Left lung (tissue), 4 donors: ENCODE measurements at regions not wholly inside any gene's neighbourhood (a gene's known extent, or its start where the extent isn't known, plus 50 kb on each side); places are given as distances from the start of the nearest gene placed in this dataset.

ENCODE experiments used
- ATAC-seq: fragments of 200-7000 bp; cut with Tn5 transposase; one replicate; pipeline ENCODE4 v1.9.1; 2020; ENCODE audit warnings: moderate library complexity
- DNase-seq, 4 donors: peaks; one replicate each; pipeline ENCODE4 v3.0.0-alpha.2; 2013 to 2020
- H3K27ac ChIP-seq, 2 donors: fragments of 200-600 bp; sonication (generic) in 1 of 2; one replicate each; pipeline versions ENCODE4 v1.5.0 to v1.8.0; 2020 to 2021
- H3K27me3 ChIP-seq, 2 donors: fragments of 200-600 bp; sonication (generic) in 1 of 2; one replicate each; pipeline versions ENCODE4 v1.5.0 to v1.8.0; 2020 to 2021
- H3K36me3 ChIP-seq, 2 donors: fragments of 200-600 bp; sonication (generic) in 1 of 2; one replicate each; pipeline versions ENCODE4 v1.5.0 to v1.8.0; 2020 to 2021
- H3K4me1 ChIP-seq, 2 donors: fragments of 200-600 bp; one replicate each; pipeline ENCODE4 v1.8.0; 2021
- H3K4me3 ChIP-seq, 2 donors: fragments of 200-600 bp; sonication (generic) in 1 of 2; one replicate each; pipeline versions ENCODE4 v1.5.0 to v1.8.0; 2020 to 2021; ENCODE audit warnings: mild to moderate bottlenecking in 1 of 2
- H3K9me3 ChIP-seq, 2 donors: fragments of 200-600 bp; sonication (generic) in 1 of 2; one replicate each; pipeline versions ENCODE4 v1.5.0 to v1.8.0; 2020 to 2021
- CTCF ChIP-seq, 2 donors: fragments of 200-600 bp; sonication (generic) in 1 of 2; IDR thresholded peaks; one replicate each; pipeline versions ENCODE4 v1.5.0 to v1.8.0; 2021; ENCODE audit warnings: antibody characterized with exemption in 2 of 2
- intact Hi-C, 2 donors: fragments of 100-400 bp; cut with DNase I; formaldehyde crosslinking; loops; one replicate each; pipeline versions ENCODE4 v1.11.2 to v1.14.2; 2022
- donor health status: DM: no; HTN: yes; CAD: no.
- donor health status: DM: no; HTN: no; CAD: no.

DNA sequence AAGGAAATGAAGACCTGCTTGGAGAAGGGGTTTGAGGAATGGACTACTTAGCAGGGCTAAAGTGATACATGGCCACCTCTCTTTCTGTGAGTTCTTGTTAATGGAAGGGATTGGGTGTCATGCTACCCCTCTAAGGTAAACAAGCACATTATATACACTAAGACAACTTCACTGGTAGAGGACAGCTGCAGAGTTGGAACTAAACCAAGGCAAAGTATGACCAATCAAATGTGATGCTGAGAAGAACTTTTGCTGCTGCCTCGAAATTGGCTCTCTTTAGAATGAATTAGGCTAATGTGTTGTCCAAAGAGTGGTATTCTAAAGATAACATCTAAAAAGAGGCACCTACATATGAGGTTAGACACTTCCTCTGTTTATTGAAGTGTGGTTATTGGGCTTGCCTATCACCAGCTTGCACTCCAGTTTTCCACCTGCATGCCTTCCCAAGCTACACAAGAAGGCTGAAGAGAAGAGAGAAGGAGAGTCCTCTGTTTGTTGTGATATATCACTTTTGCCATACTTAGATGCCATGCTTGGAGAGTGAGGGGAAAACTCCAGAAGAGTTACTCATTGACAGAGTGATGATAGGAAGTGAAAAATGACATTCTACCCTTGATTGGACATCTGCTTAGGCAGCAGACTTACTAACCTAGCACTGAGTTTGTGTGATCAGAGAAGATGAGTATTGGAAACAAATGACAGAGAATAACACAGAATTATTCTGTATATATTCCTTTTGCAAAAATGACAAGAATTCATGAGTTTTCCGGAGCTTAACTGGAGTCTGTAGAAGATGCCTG lies 536.1 kb downstream of the ZNF608 start:
- no peak overlapping the region for H3K4me3 ChIP-seq
- peaks cover 0 to 9% of the 10 kb centered on the region in 2 donors for H3K9me3 ChIP-seq
- no peak for TF ChIP-seq CTCF (IDR thresholded peaks at IDR 0.05)
- intact Hi-C loops: no loop called here
- H3K27me3 ChIP-seq: no peaks in the 10 kb centered on the region
- no peak overlapping the region for H3K27ac ChIP-seq
- ATAC-seq: no peak
- H3K36me3 ChIP-seq: no peaks in the 10 kb centered on the region
- H3K4me1 ChIP-seq: no peaks in the 10 kb centered on the region
- DNase-seq: no peak

- no peak for TF ChIP-seq CTCF (IDR thresholded peaks at IDR 0.05)
- ATAC-seq: no peak
- Histone ChIP-seq H3K27ac (no peak overlapping the region), H3K4me1 (no peaks in the 10 kb centered on the region), H3K4me3 (no peak overlapping the region), H3K27me3 (no peaks in the 10 kb centered on the region), H3K9me3 (peaks cover 0 to 22% of the 10 kb centered on the region in 2 donors), H3K36me3 (no peaks in the 10 kb centered on the region)
- intact Hi-C loops: no loop called here
- no peak for DNase-seq
Observed at GRCh38 chr5:124207118-124207517, 539.3 kb downstream of the ZNF608 start.

- intact Hi-C loops: no loop called here
- H3K27ac ChIP-seq: no peak overlapping the region
Observed at GRCh38 chr5:124206540-124206939, 539.9 kb downstream of the ZNF608 start.

GRCh38 chr5:124203303-124203702 lies 543.1 kb downstream of the ZNF608 start:
- Histone ChIP-seq H3K27ac (no peak overlapping the region), H3K4me1 (no peaks in the 10 kb centered on the region), H3K27me3 (no peaks in the 10 kb centered on the region), H3K4me3 (no peak overlapping the region), H3K9me3 (peaks cover 0 to 22% of the 10 kb centered on the region in 2 donors), H3K36me3 (no peaks in the 10 kb centered on the region)
- ATAC-seq: no peak
- no peak for TF ChIP-seq CTCF (IDR thresholded peaks at IDR 0.05)
- intact Hi-C loops: no loop called here
- DNase-seq: no peak

More at GRCh38 chr5:124206540-124206939, 539.9 kb downstream of the ZNF608 start:
- Histone ChIP-seq H3K4me3 (no peak overlapping the region), H3K36me3 (no peaks in the 10 kb centered on the region), H3K27me3 (no peaks in the 10 kb centered on the region), H3K4me1 (no peaks in the 10 kb centered on the region), H3K9me3 (peaks cover 0 to 22% of the 10 kb centered on the region in 2 donors)
- TF ChIP-seq CTCF (IDR thresholded peaks at IDR 0.05): no peak
- DNase-seq: no peak
- ATAC-seq: no peak

DNA sequence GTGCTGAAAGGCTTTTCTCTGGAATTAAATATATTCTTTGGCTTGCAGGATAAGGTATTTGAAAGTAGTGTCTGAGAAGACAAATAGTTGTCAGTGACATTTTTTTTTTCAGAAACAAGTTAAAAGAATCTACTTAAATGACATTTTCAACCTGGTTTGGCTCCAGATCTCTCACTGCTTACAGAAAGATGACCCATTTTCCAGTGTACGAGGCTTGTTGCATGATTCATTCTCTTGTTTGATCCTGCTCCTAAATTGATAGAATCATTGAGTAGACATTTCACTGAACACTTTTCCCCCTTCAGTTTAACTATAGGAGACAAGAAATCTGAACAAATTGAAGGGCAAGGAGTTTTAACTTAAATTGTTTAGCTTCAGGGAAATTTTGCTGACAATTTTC lies 546.1 kb downstream of the ZNF608 start:
- H3K4me3 ChIP-seq: no peak overlapping the region
- intact Hi-C loops: no loop called here

More for the DNA sequence above, 546.1 kb downstream of the ZNF608 start:
- Histone ChIP-seq H3K9me3 (peaks cover 0 to 18% of the 10 kb centered on the region in 2 donors), H3K4me1 (no peaks in the 10 kb centered on the region), H3K27me3 (no peaks in the 10 kb centered on the region), H3K36me3 (no peaks in the 10 kb centered on the region), H3K27ac (no peak overlapping the region)
- no peak for ATAC-seq
- no peak for TF ChIP-seq CTCF (IDR thresholded peaks at IDR 0.05)
- no peak for DNase-seq
